GM12878 (cell line): ENCODE measurements at regions not wholly inside any gene's neighbourhood (a gene's known extent, or its start where the extent isn't known, plus 50 kb on each side); places are given as distances from the start of the nearest gene placed in this dataset.

Experiments
- ATAC-seq: fragments of 200-7000 bp; cut with Tn5 transposase; 3 replicates; pipeline ENCODE4 v1.9.1; 2020; ENCODE audit warnings: mild to moderate bottlenecking, moderate library complexity
- BruUV-seq: library from RNA; stranded (reverse); fragments of 400-500 nt; replicated peaks from 2 replicates; lab custom pipeline; 2021; lab: Mats Ljungman, UMichigan
- CTCF ChIA-PET: fragments of 300-600 bp; sonication (Branson Sonifier 250); formaldehyde crosslinking; extraction: SDS; loops from one replicate; lab custom pipeline; 2021; ENCODE audit warnings: inconsistent platforms; lab: Yijun Ruan, JAX
- POLR2A ChIA-PET: fragments of 350-600 bp; formaldehyde crosslinking; extraction: SDS; loops from one replicate; lab custom pipeline; 2021; ENCODE audit warnings: inconsistent platforms; lab: Charles Lee
- RAD21 ChIA-PET: fragments of 300-600 bp; sonication (Branson Sonifier 250); formaldehyde crosslinking; loops from one replicate; lab custom pipeline; 2023; ENCODE audit warnings: antibody characterized with exemption; ENCODE audit not compliant: unreplicated experiment; lab: Charles Lee
- SMC1A ChIA-PET: fragments of 300-600 bp; sonication (Branson Sonifier 250); formaldehyde crosslinking; loops from one replicate; lab custom pipeline; 2023; ENCODE audit not compliant: unreplicated experiment, uncharacterized antibody; lab: Charles Lee
- DNase-seq: peaks from one replicate; pipeline ENCODE4 v3.0.0-alpha.2; 2011; ENCODE audit warnings: low read depth, low spot score
- FAIRE-seq: peaks from 3 replicates; lab custom pipeline; 2011; peaks lifted over from hg19 to GRCh38; lab: Jason Lieb, UNC
- H2AFZ ChIP-seq: 2 replicates; pipeline ENCODE4 v1.6.0; 2011; ENCODE audit warnings: low read depth, low read length, control low read depth; ENCODE audit not compliant: control insufficient read depth
- H3K27ac ChIP-seq: 2 replicates; pipeline ENCODE4 v1.5.1; 2011; ENCODE audit warnings: control low read depth; ENCODE audit not compliant: control insufficient read depth, insufficient read depth
- H3K27me3 ChIP-seq, 2 experiments: replicated peaks in 1 of 2; 2 replicates each; pipeline versions ENCODE4 v1.6.0 to v1.6.1; 2011; ENCODE audit warnings: low read length in 1 of 2; ENCODE audit not compliant: control insufficient read depth in 2 of 2, insufficient read depth in 2 of 2
- H3K36me3 ChIP-seq, 2 experiments: 2 replicates each; pipeline ENCODE4 v1.5.1; 2011; ENCODE audit warnings: low read length in 1 of 2; ENCODE audit not compliant: control insufficient read depth in 2 of 2, insufficient read depth in 2 of 2
- H3K4me1 ChIP-seq: 2 replicates; pipeline ENCODE4 v1.6.1; 2011; ENCODE audit warnings: mild to moderate bottlenecking, low read length, moderate library complexity, mixed read lengths; ENCODE audit not compliant: control insufficient read depth, insufficient read depth
- H3K4me2 ChIP-seq: 2 replicates; pipeline ENCODE4 v1.6.0; 2011; ENCODE audit warnings: control low read depth; ENCODE audit not compliant: control insufficient read depth, insufficient read depth
- H3K4me3 ChIP-seq: fragments of 200-600 bp; sonication (generic); 2 replicates; pipeline ENCODE4 v1.5.1; 2016
- H3K79me2 ChIP-seq: 2 replicates; pipeline ENCODE4 v1.6.0; 2011; ENCODE audit warnings: low read length; ENCODE audit not compliant: control insufficient read depth, insufficient read depth
- H3K9ac ChIP-seq: 2 replicates; pipeline ENCODE4 v1.8.0; 2011; ENCODE audit warnings: low read length, control low read depth, mixed read lengths; ENCODE audit not compliant: control insufficient read depth, insufficient read depth
- H3K9me3 ChIP-seq: replicated peaks from 3 replicates; pipeline ENCODE4 v1.5.1; 2011; ENCODE audit warnings: mild to moderate bottlenecking, low read length; ENCODE audit not compliant: control insufficient read depth, insufficient read depth
- H4K20me1 ChIP-seq: 2 replicates; pipeline ENCODE4 v1.6.0; 2011; ENCODE audit not compliant: control insufficient read depth, insufficient read depth
- ASH2L ChIP-seq: fragments of 300-600, 200-600 bp; sonication (generic); IDR thresholded peaks from 2 replicates; pipeline ENCODE4 v1.6.1; 2017; ENCODE audit warnings: low read depth, mild to moderate bottlenecking, borderline replicate concordance
- BACH1 ChIP-seq: fragments of 450-650 bp; IDR thresholded peaks from 2 replicates; pipeline ENCODE4 v1.6.1; 2017; ENCODE audit warnings: mild to moderate bottlenecking, borderline replicate concordance
- CBFB ChIP-seq: IDR thresholded peaks from 2 replicates; pipeline ENCODE4 v1.6.1; 2016; ENCODE audit warnings: antibody characterized with exemption, low read depth
- CBX3 ChIP-seq: fragments of 200-600 bp; sonication (generic); IDR thresholded peaks from 2 replicates; pipeline ENCODE4 v1.6.1; 2016; ENCODE audit warnings: low read depth, borderline replicate concordance
- EZH2 ChIP-seq: IDR thresholded peaks from 2 replicates; pipeline ENCODE4 v1.6.1; 2012; ENCODE audit warnings: low read depth, mild to moderate bottlenecking, control low read depth, inconsistent platforms, low read length, borderline replicate concordance; ENCODE audit not compliant: control insufficient read depth
- MTA3 ChIP-seq: IDR thresholded peaks from 2 replicates; pipeline ENCODE4 v1.6.1; 2012; ENCODE audit warnings: low read length, inconsistent platforms, borderline replicate concordance
- MXI1 ChIP-seq: fragments of 150-350 bp; IDR thresholded peaks from 2 replicates; pipeline ENCODE4 v1.6.1; 2011; ENCODE audit warnings: low read depth, mild to moderate bottlenecking, inconsistent platforms, low read length, improper control_type of control experiment
- MYB ChIP-seq: fragments of 150-350 bp; IDR thresholded peaks from 2 replicates; pipeline ENCODE4 v1.6.1; 2014; ENCODE audit warnings: mild to moderate bottlenecking, low read depth, low read length, borderline replicate concordance
- NR2C2 ChIP-seq: IDR thresholded peaks from 2 replicates; pipeline ENCODE4 v1.6.1; 2011; ENCODE audit warnings: borderline replicate concordance, low read depth; ENCODE audit not compliant: control insufficient read depth, insufficient read length
- RELA ChIP-seq: fragments of 450-650 bp; IDR thresholded peaks from 2 replicates; pipeline ENCODE4 v1.8.0; 2014; ENCODE audit warnings: borderline replicate concordance; ENCODE audit not compliant: partially characterized antibody
- SMAD5 ChIP-seq: IDR thresholded peaks from 2 replicates; pipeline ENCODE4 v1.6.1; 2016; ENCODE audit warnings: antibody characterized with exemption, low read depth
- SMC3 ChIP-seq: IDR thresholded peaks from 2 replicates; pipeline ENCODE4 v1.6.1; 2011; ENCODE audit warnings: low read length, improper control_type of control experiment, borderline replicate concordance
- SPI1 ChIP-seq: IDR thresholded peaks from 2 replicates; pipeline ENCODE4 v1.6.1; 2011; ENCODE audit warnings: low read depth, mild to moderate bottlenecking, low read length, moderate library complexity, borderline replicate concordance; ENCODE audit not compliant: insufficient read depth
- TCF3 ChIP-seq: IDR thresholded peaks from 2 replicates; pipeline ENCODE4 v1.6.1; 2012; ENCODE audit warnings: low read depth, mild to moderate bottlenecking, low read length, borderline replicate concordance; ENCODE audit not compliant: insufficient read depth
- USF2 ChIP-seq: IDR thresholded peaks from 2 replicates; pipeline ENCODE4 v1.6.1; 2011; ENCODE audit warnings: low read depth, low read length, improper control_type of control experiment, borderline replicate concordance
- WRNIP1 ChIP-seq: IDR thresholded peaks from 2 replicates; pipeline ENCODE4 v1.6.1; 2011; ENCODE audit warnings: low read depth, low read length, improper control_type of control experiment, borderline replicate concordance
- YY1 ChIP-seq: IDR thresholded peaks from 2 replicates; pipeline ENCODE4 v1.6.1; 2011; ENCODE audit warnings: low read depth, mild to moderate bottlenecking, low read length
- ZNF207 ChIP-seq: fragments of 450-650 bp; IDR thresholded peaks from 2 replicates; pipeline ENCODE4 v1.6.1; 2014; ENCODE audit warnings: antibody characterized with exemption, mild to moderate bottlenecking, borderline replicate concordance
- ZNF24 ChIP-seq: fragments of 450-650 bp; IDR thresholded peaks from 2 replicates; pipeline ENCODE4 v1.6.1; 2017; ENCODE audit warnings: antibody characterized with exemption, mild to moderate bottlenecking
- ZNF274 ChIP-seq: IDR thresholded peaks from one replicate; pipeline ENCODE4 v1.8.0; 2011; ENCODE audit not compliant: insufficient read length, insufficient read depth
- ZNF622 ChIP-seq: fragments of 450-650 bp; IDR thresholded peaks from 2 replicates; pipeline ENCODE4 v1.6.1; 2017; ENCODE audit warnings: mild to moderate bottlenecking, inconsistent platforms
- WGBS: methylation state at CpG from one replicate; pipeline ENCODE4 v1.1.6; 2016; ENCODE audit warnings: low lambda C conversion rate; ENCODE audit not compliant: insufficient replicate concordance, insufficient coverage; ENCODE audit errors: missing lambda C conversion rate; 5-methylcytosine and 5-hydroxymethylcytosine counted together
- in situ Hi-C: fragments of 300-500 bp; cut with MboI; formaldehyde crosslinking; loops from 9 replicates; pipeline ENCODE4 v1.14.3; 2018; ENCODE audit warnings: mixed read lengths
- intact Hi-C: fragments of 100-400 bp; cut with micrococcal nuclease; formaldehyde crosslinking; loops from one replicate; pipeline ENCODE4 v1.14.2; 2022; ENCODE audit not compliant: unreplicated experiment

- Histone ChIP-seq H3K27ac (no peak overlapping the region), H3K4me2 (no peak overlapping the region), H3K9ac (no peak overlapping the region), H3K36me3 (no peaks in the 10 kb centered on the region), H3K79me2 (no peaks in the 10 kb centered on the region), H3K27me3 (no peaks in the 10 kb centered on the region), H4K20me1 (no peaks in the 10 kb centered on the region), H3K4me1 (no peaks in the 10 kb centered on the region), H3K9me3 (no peaks in the 10 kb centered on the region), H3K4me3 (no peak overlapping the region), H2AFZ (no peak overlapping the region)
- ChIA-PET SMC1A (no interaction called here), CTCF (no interaction called here), POLR2A (no interaction called here), RAD21 (no interaction called here)
- DNase-seq, result no peak
- no peak for FAIRE-seq
- ATAC-seq, result no peak
- intact Hi-C loops, result no loop called here
- no TSS peak for BruUV-seq
- in situ Hi-C loops, result no loop called here
- TF ChIP-seq BACH1, result no peak
- TF ChIP-seq SPI1, result no peak
- no peak for TF ChIP-seq NR2C2
- TF ChIP-seq ASH2L, result no peak
- no peak for TF ChIP-seq CBFB
- TF ChIP-seq WRNIP1, result no peak
- TF ChIP-seq ZNF274, result no peak
- 0% methylated on average over 4 of the region's 4 CpGs for WGBS
These were observed 424.4 kb upstream of the NFIA start for GRCh38 chr1:60657926-60658325.

- DNase-seq (no peak), ATAC-seq (no peak), FAIRE-seq (no peak)
- Histone ChIP-seq H3K9me3 (no peaks in the 10 kb centered on the region), H3K27me3 (no peaks in the 10 kb centered on the region), H3K79me2 (no peaks in the 10 kb centered on the region), H2AFZ (no peak overlapping the region), H3K4me3 (no peak overlapping the region), H3K4me2 (no peak overlapping the region), H3K36me3 (no peaks in the 10 kb centered on the region), H4K20me1 (no peaks in the 10 kb centered on the region), H3K4me1 (no peaks in the 10 kb centered on the region), H3K9ac (no peak overlapping the region), H3K27ac (no peak overlapping the region)
- no TSS peak for BruUV-seq
- in situ Hi-C loops (no loop called here), intact Hi-C loops (no loop called here)
- SMC1A ChIA-PET, result no interaction called here
- CTCF ChIA-PET, result no interaction called here
- RAD21 ChIA-PET, result no interaction called here
- 0% methylated on average over 2 of the region's 2 CpGs for WGBS
- POLR2A ChIA-PET, result no interaction called here
- TF ChIP-seq MTA3, result no peak
- no peak for TF ChIP-seq CBX3
- TF ChIP-seq RELA, result no peak
- TF ChIP-seq TCF3, result no peak
- no peak for TF ChIP-seq SMAD5
- TF ChIP-seq ZNF24, result no peak
- TF ChIP-seq USF2, result no peak
- no peak for TF ChIP-seq MYB
- TF ChIP-seq MXI1, result no peak
- TF ChIP-seq ZNF207, result no peak
- TF ChIP-seq EZH2, result no peak
- TF ChIP-seq SMC3, result no peak
- TF ChIP-seq YY1, result no peak
- no peak for TF ChIP-seq ZNF622
These were observed 426.5 kb upstream of the NFIA start for GRCh38 chr1:60655679-60656355.
